Adipocyte (in vitro differentiated cells): ENCODE measurements at regions not wholly inside any gene's neighbourhood (a gene's known extent, or its start where the extent isn't known, plus 50 kb on each side); places are given as distances from the start of the nearest gene placed in this dataset.
A peak's percentile ranks its signal among the peaks of the same experiment; 100 is the strongest.

Experiments used
- DNase-seq: peaks from one replicate; pipeline ENCODE4 v3.0.0-alpha.2; 2015; ENCODE audit warnings: low read depth
- H3K27me3 ChIP-seq: replicated peaks from 2 replicates; pipeline ENCODE4 v1.7.0; 2013; ENCODE audit warnings: mild to moderate bottlenecking, low read length, moderate library complexity; ENCODE audit not compliant: control insufficient read depth, insufficient read depth
- H3K36me3 ChIP-seq: 2 replicates; pipeline ENCODE4 v1.7.0; 2013; ENCODE audit warnings: low read length, mild to moderate bottlenecking, moderate library complexity; ENCODE audit not compliant: control insufficient read depth, insufficient read depth, severe bottlenecking
- H3K4me1 ChIP-seq: 2 replicates; pipeline ENCODE4 v1.7.0; 2013; ENCODE audit warnings: mild to moderate bottlenecking, low read length, moderate library complexity; ENCODE audit not compliant: control insufficient read depth, insufficient read depth
- H3K4me3 ChIP-seq: 2 replicates; pipeline ENCODE4 v1.7.0; 2013; ENCODE audit warnings: mild to moderate bottlenecking, low read length, moderate library complexity
- H3K9ac ChIP-seq: 2 replicates; pipeline ENCODE4 v1.7.0; 2013; ENCODE audit warnings: mild to moderate bottlenecking, low read length, moderate library complexity
- H3K9me3 ChIP-seq: 2 replicates; pipeline ENCODE4 v1.7.0; 2013; ENCODE audit warnings: mild to moderate bottlenecking, low read length, moderate library complexity; ENCODE audit not compliant: control insufficient read depth

GRCh38 chr1:115577513-115577912, 64.3 kb upstream of the VANGL1 start:
- Histone ChIP-seq H3K9ac (no peak overlapping the region), H3K9me3 (peaks cover 18% of the 10 kb centered on the region), H3K4me1 (no peaks in the 10 kb centered on the region), H3K4me3 (no peak overlapping the region), H3K27me3 (no peaks in the 10 kb centered on the region), H3K36me3 (no peaks in the 10 kb centered on the region)
- no peak for DNase-seq

- H3K4me3 ChIP-seq, result no peak overlapping the region
- H3K9ac ChIP-seq, result no peak overlapping the region
- no peaks in the 10 kb centered on the region for H3K27me3 ChIP-seq
- DNase-seq, result no peak
- H3K36me3 ChIP-seq, result no peaks in the 10 kb centered on the region
- H3K9me3 ChIP-seq, result peaks cover 24% of the 10 kb centered on the region
- H3K4me1 ChIP-seq, result no peaks in the 10 kb centered on the region
These were observed 66.1 kb upstream of the VANGL1 start for GRCh38 chr1:115575661-115576060.

DNA sequence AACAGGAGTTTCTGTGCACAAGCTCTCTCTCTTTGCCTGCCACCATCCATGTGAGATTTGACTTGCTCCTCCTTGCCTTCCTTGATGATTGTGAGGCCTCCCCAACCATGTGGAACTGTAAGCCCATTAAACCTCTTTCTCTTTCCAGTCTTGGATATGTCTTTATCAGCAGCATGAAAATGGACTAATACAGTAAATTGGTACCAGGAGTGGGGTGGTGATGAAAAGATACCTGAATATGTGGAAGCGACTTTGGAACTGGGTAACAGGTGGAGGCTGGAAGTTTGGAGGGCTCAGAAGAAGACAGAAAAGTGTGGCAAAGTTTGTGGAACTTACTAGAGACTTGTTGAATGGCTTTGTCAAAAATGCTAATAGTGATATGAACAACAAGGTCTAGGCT, 69.1 kb upstream of the VANGL1 start:
- Histone ChIP-seq H3K27me3 (no peaks in the 10 kb centered on the region), H3K9ac (no peak overlapping the region), H3K4me1 (no peaks in the 10 kb centered on the region), H3K36me3 (no peaks in the 10 kb centered on the region), H3K9me3 (peaks cover 32% of the 10 kb centered on the region), H3K4me3 (no peak overlapping the region)
- no peak for DNase-seq

- DNase-seq, result no peak
- Histone ChIP-seq H3K4me1 (no peaks in the 10 kb centered on the region), H3K4me3 (no peak overlapping the region), H3K9me3 (peaks cover 26% of the 10 kb centered on the region), H3K9ac (no peak overlapping the region), H3K27me3 (no peaks in the 10 kb centered on the region), H3K36me3 (no peaks in the 10 kb centered on the region)
These were observed 74.3 kb upstream of the VANGL1 start for GRCh38 chr1:115567431-115567830.

- H3K4me3 ChIP-seq, result no peak overlapping the region
- H3K27me3 ChIP-seq, result no peaks in the 10 kb centered on the region
- no peaks in the 10 kb centered on the region for H3K36me3 ChIP-seq
- peaks cover 21% of the 10 kb centered on the region for H3K9me3 ChIP-seq
- DNase-seq, result no peak
- H3K4me1 ChIP-seq, result no peaks in the 10 kb centered on the region
- no peak overlapping the region for H3K9ac ChIP-seq
These were observed 76.0 kb upstream of the VANGL1 start for GRCh38 chr1:115565791-115566190.

GRCh38 chr1:115565353-115565752, 76.4 kb upstream of the VANGL1 start:
- H3K27me3 ChIP-seq, result no peaks in the 10 kb centered on the region
- no peak overlapping the region for H3K9ac ChIP-seq
- no peaks in the 10 kb centered on the region for H3K36me3 ChIP-seq
- H3K4me1 ChIP-seq, result no peaks in the 10 kb centered on the region
- no peak overlapping the region for H3K4me3 ChIP-seq
- peaks cover 21% of the 10 kb centered on the region for H3K9me3 ChIP-seq
- no peak for DNase-seq

- DNase-seq, result peak; percentile 41
- no peak overlapping the region for H3K4me3 ChIP-seq
These were observed 77.6 kb upstream of the VANGL1 start for GRCh38 chr1:115564201-115564600.

DNA sequence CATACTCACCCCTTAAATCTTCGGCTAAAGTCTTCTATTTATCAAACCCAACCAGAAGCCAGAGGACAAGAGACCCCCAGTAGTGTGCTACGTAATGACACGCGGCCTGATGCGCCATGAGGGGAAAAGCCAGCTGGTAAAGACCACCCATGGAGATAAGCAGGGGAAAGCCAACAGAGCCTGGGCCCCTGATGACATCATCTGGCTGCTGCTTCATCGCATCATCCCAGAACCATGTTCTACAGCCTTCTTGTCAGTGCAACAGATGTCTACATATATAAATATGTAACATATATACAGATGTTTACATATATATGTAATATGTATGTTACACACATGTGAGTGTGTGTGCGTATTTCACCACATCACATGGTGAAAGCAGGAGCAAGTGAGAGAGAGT, 81.7 kb upstream of the VANGL1 start:
- no peaks in the 10 kb centered on the region for H3K4me1 ChIP-seq
- H3K9ac ChIP-seq, result no peak overlapping the region
- no peaks in the 10 kb centered on the region for H3K27me3 ChIP-seq
- H3K36me3 ChIP-seq, result no peaks in the 10 kb centered on the region
- no peak overlapping the region for H3K4me3 ChIP-seq
- no peak for DNase-seq
- H3K9me3 ChIP-seq, result no peaks in the 10 kb centered on the region

More at GRCh38 chr1:115564201-115564600, 77.6 kb upstream of the VANGL1 start:
- Histone ChIP-seq H3K36me3 (no peaks in the 10 kb centered on the region), H3K27me3 (no peaks in the 10 kb centered on the region), H3K9ac (no peak overlapping the region), H3K9me3 (peaks cover 21% of the 10 kb centered on the region), H3K4me1 (no peaks in the 10 kb centered on the region)

GRCh38 chr1:115558275-115558674, 83.5 kb upstream of the VANGL1 start:
- Histone ChIP-seq H3K4me1 (no peaks in the 10 kb centered on the region), H3K9me3 (no peaks in the 10 kb centered on the region), H3K9ac (no peak overlapping the region), H3K36me3 (no peaks in the 10 kb centered on the region), H3K27me3 (no peaks in the 10 kb centered on the region), H3K4me3 (no peak overlapping the region)
- no peak for DNase-seq

GRCh38 chr1:115557715-115558114, 84.1 kb upstream of the VANGL1 start:
- Histone ChIP-seq H3K36me3 (no peaks in the 10 kb centered on the region), H3K4me1 (no peaks in the 10 kb centered on the region), H3K4me3 (no peak overlapping the region), H3K9me3 (no peaks in the 10 kb centered on the region), H3K9ac (no peak overlapping the region), H3K27me3 (no peaks in the 10 kb centered on the region)
- DNase-seq, result no peak

GRCh38 chr1:115556236-115556635, 85.5 kb upstream of the VANGL1 start:
- peaks cover 7% of the 10 kb centered on the region for H3K4me1 ChIP-seq
- H3K9ac ChIP-seq, result no peak overlapping the region
- H3K27me3 ChIP-seq, result no peaks in the 10 kb centered on the region
- H3K9me3 ChIP-seq, result no peaks in the 10 kb centered on the region
- no peak overlapping the region for H3K4me3 ChIP-seq
- no peak for DNase-seq
- no peaks in the 10 kb centered on the region for H3K36me3 ChIP-seq

DNA sequence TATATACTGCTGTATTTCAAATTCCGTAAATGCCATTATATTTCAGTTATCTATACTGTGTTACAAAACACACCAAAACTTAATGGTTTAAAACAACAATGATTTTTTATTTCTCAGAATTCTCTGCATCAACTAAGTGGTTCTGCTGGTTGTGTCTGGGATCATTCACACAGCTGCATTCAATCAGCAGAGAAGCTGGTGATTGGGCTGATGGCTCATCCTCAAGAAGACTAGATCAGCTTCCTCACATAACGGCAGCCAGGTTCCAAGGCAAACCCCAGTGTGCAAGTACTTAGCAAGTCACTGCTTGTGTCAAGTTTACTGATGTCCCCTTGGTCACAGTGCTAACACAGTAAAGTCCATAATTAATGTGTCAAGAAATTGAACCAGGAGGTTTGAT, 86.3 kb upstream of the VANGL1 start:
- Histone ChIP-seq H3K4me3 (no peak overlapping the region), H3K9ac (no peak overlapping the region), H3K27me3 (no peaks in the 10 kb centered on the region), H3K36me3 (no peaks in the 10 kb centered on the region), H3K4me1 (peaks cover 15% of the 10 kb centered on the region), H3K9me3 (no peaks in the 10 kb centered on the region)
- DNase-seq, result peak; percentile 19
